Gastroesophageal sphincter (tissue), 3 donors: ENCODE measurements at regions not wholly inside any gene's neighbourhood (a gene's known extent, or its start where the extent isn't known, plus 50 kb on each side); places are given as distances from the start of the nearest gene placed in this dataset.

Source experiments
- POLR2A ChIP-seq, 2 donors: fragments of 450-650 bp; IDR thresholded peaks; one replicate each; pipeline ENCODE4 v1.6.1; 2017; ENCODE audit warnings: antibody characterized with exemption in 2 of 2, mild to moderate bottlenecking in 2 of 2, moderate library complexity in 1 of 2
- POLR2AphosphoS5 ChIP-seq: sonication (generic); formaldehyde crosslinking; IDR thresholded peaks from one replicate; pipeline ENCODE4 v1.6.1; 2017; ENCODE audit warnings: antibody characterized with exemption
- TF ChIP-seq, protein P1 (sequence below), 4 experiments: fragments of 200-600 bp in 2 of 4; fragments of 450-650 bp in 2 of 4; sonication (generic) in 1 of 4; IDR thresholded peaks; one replicate each; pipeline ENCODE4 v1.5.1; 2017 to 2019; ENCODE audit warnings: antibody characterized with exemption in 4 of 4, mild to moderate bottlenecking in 2 of 4, moderate library complexity in 2 of 4

DNA sequence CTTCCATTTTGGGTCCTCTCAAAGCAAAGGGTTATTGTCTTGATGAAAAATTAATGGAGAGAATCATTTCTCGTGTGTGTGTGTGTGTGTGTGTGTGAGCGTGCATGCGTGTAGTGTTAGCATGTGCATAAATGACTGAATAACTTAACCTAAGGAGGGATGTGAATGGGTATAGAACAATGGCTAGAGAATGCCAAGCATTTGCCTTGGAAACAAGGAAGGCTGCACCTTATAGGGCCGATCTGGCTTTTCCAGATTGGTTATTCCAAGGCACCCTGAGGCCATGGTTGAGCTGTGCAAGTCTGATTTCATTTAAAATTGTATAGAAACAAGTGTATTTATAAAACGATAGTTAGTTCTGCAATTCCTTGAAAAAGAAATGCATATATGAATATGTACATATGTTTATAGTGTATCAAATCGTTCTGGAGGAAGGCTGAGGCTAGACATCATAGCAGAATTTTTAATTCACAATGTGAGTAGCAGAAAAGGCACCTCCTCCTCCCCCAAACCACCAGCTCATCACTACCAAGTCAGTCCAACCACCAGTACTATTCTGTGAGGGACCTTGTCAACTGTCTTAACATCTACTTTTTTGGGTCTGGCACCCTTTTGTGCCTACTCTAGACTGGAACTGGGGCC lies 322.7 kb upstream of the ISX start:
- TF ChIP-seq POLR2A (IDR thresholded peaks at IDR 0.05) (no peak), POLR2AphosphoS5 (no peak)
- TF ChIP-seq, protein P1, sequence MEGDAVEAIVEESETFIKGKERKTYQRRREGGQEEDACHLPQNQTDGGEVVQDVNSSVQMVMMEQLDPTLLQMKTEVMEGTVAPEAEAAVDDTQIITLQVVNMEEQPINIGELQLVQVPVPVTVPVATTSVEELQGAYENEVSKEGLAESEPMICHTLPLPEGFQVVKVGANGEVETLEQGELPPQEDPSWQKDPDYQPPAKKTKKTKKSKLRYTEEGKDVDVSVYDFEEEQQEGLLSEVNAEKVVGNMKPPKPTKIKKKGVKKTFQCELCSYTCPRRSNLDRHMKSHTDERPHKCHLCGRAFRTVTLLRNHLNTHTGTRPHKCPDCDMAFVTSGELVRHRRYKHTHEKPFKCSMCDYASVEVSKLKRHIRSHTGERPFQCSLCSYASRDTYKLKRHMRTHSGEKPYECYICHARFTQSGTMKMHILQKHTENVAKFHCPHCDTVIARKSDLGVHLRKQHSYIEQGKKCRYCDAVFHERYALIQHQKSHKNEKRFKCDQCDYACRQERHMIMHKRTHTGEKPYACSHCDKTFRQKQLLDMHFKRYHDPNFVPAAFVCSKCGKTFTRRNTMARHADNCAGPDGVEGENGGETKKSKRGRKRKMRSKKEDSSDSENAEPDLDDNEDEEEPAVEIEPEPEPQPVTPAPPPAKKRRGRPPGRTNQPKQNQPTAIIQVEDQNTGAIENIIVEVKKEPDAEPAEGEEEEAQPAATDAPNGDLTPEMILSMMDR (IDR thresholded peaks at IDR 0.05) = no peak
